ENCODE measurements at regions not wholly inside any gene's neighbourhood (a gene's known extent, or its start where the extent isn't known, plus 50 kb on each side); places are given as distances from the start of the nearest gene placed in this dataset.

DNA sequence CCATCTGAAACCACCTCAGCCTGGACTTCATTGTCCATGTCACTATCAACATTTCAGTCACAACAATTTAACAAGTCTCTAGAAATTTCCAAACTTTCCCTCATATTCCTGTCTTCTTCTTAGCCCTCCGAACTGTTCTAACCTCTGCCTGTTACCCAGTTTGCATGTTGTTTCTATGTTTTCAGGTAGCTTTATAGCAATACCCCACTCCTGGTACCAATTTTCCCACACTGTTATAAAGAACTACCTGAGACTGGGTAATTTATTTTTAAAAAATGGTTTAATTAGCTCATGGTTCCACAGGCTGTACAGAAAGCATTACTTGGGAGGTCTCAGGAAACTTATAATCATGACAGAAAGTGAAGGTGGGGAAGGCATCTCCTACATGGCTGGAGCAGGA, 679.2 kb upstream of the FRG1 start:
- TF ChIP-seq, protein P1, sequence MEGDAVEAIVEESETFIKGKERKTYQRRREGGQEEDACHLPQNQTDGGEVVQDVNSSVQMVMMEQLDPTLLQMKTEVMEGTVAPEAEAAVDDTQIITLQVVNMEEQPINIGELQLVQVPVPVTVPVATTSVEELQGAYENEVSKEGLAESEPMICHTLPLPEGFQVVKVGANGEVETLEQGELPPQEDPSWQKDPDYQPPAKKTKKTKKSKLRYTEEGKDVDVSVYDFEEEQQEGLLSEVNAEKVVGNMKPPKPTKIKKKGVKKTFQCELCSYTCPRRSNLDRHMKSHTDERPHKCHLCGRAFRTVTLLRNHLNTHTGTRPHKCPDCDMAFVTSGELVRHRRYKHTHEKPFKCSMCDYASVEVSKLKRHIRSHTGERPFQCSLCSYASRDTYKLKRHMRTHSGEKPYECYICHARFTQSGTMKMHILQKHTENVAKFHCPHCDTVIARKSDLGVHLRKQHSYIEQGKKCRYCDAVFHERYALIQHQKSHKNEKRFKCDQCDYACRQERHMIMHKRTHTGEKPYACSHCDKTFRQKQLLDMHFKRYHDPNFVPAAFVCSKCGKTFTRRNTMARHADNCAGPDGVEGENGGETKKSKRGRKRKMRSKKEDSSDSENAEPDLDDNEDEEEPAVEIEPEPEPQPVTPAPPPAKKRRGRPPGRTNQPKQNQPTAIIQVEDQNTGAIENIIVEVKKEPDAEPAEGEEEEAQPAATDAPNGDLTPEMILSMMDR (IDR thresholded peaks at IDR 0.05), result no peak
- Histone ChIP-seq H3K4me1 (ENCODE audit: insufficient read depth, low read length) (no peaks in the 10 kb centered on the region), H3K36me3 (ENCODE audit: insufficient read depth, low read length) (no peaks in the 10 kb centered on the region), H3K27me3 (ENCODE audit: control insufficient read depth in 1 of 2, insufficient read depth in 2 of 2, low read length in 2 of 2) (no peaks in the 10 kb centered on the region), H3K27ac (ENCODE audit: low read depth in 1 of 2, low read length in 2 of 2) (no peak overlapping the region), H3K9me3 (ENCODE audit: control insufficient read depth in 1 of 2, insufficient read depth in 1 of 2, low read length in 2 of 2) (peaks cover 0 to 12% of the 10 kb centered on the region in 2 experiments), H3K4me3 (ENCODE audit: low read length) (no peak overlapping the region)
- H3K27ac Mint-ChIP-seq, result no peak overlapping the region
- DNase-seq (no peak), ATAC-seq (ENCODE audit: poor library complexity) (no peak)
- no peaks in the 10 kb centered on the region for H3K36me3 Mint-ChIP-seq (ENCODE audit: low read depth)
- no peak overlapping the region for H3K4me3 Mint-ChIP-seq
- ChIA-PET CTCF (interaction anchor here (0.6 kb wide), 1 partner anchor 91 kb away, joined by 3 read pairs; no protein-coding TSS in a partner anchor), POLR2A (no interaction called here)
- intact Hi-C loops (cut with DNase I, micrococcal nuclease), result no loop called here
- no peaks in the 10 kb centered on the region for H3K27me3 Mint-ChIP-seq
- H3K4me1 Mint-ChIP-seq (ENCODE audit: low read depth), result no peaks in the 10 kb centered on the region
- H3K9me3 Mint-ChIP-seq, result peaks cover 9% of the 10 kb centered on the region

DNA sequence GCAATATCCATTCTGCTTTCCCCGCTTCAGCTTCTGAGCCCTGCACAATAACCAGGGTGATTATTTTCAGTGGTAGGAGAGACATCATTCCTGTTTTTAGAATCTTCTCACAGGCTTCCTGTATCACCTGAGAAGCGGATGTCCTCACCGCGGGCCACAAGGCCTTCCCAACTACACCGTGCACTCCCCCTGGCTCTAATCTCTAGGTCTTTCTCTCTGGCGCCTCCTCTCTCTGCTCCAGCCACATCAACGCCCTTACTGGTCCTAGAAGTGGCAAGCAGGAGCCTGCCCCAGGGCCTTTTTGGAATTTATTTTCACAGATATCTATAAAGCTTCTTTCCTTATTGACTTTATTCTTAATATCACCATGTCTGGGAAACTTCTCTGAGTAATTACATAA, 675.2 kb upstream of the FRG1 start:
- DNase-seq, result no peak
- POLR2A ChIA-PET, result no interaction called here

DNA sequence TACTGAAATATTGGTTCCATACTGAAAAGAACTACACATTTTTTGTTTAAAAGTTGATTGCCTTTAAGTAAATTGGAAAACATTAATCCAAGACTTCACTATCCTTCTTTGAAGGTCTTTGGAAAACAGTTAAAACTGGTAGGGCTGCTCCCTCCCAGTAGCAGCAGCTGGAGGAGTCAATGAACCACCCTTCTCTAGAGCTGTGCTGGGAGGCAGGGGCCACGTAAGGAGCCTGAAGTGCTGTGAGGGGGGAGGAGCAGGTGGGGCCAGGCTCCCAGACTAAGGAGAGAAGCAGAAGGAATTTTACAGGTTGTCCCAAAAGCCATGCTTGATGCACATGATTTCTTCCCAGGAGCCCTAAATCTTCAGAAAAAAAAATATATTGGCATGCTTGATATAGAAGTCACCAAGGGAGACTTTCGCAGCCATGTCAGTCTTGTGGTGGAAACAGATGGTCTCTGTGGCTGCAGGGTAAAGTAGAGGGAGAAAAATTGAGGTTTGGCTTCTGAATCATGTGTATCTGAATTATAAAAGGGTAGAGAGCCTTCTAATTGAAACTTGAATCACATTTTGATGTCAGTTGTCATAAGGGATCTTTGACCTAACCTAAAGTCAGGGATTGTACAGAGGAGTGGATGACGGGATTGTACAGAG, 673.2 kb upstream of the FRG1 start:
- DNase-seq (no peak), ATAC-seq (ENCODE audit: poor library complexity) (no peak)
- Histone ChIP-seq H3K27ac (ENCODE audit: low read depth in 1 of 2, low read length in 2 of 2) (no peak overlapping the region), H3K27me3 (ENCODE audit: control insufficient read depth in 1 of 2, insufficient read depth in 2 of 2, low read length in 2 of 2) (no peaks in the 10 kb centered on the region), H3K4me1 (ENCODE audit: insufficient read depth, low read length) (no peaks in the 10 kb centered on the region), H3K9me3 (ENCODE audit: control insufficient read depth in 1 of 2, insufficient read depth in 1 of 2, low read length in 2 of 2) (peaks cover 0 to 8% of the 10 kb centered on the region in 2 experiments), H3K36me3 (ENCODE audit: insufficient read depth, low read length) (no peaks in the 10 kb centered on the region), H3K4me3 (ENCODE audit: low read length) (no peak overlapping the region)
- ChIA-PET CTCF (no interaction called here), POLR2A (no interaction called here)
- peaks cover 5% of the 10 kb centered on the region for H3K9me3 Mint-ChIP-seq
- no peaks in the 10 kb centered on the region for H3K36me3 Mint-ChIP-seq (ENCODE audit: low read depth)
- intact Hi-C loops (cut with DNase I, micrococcal nuclease), result no loop called here
- no peak overlapping the region for H3K27ac Mint-ChIP-seq
- H3K4me3 Mint-ChIP-seq, result no peak overlapping the region
- no peaks in the 10 kb centered on the region for H3K27me3 Mint-ChIP-seq
- no peaks in the 10 kb centered on the region for H3K4me1 Mint-ChIP-seq (ENCODE audit: low read depth)
- TF ChIP-seq, protein P1 (IDR thresholded peaks at IDR 0.05), result no peak

More for the DNA sequence above, 675.2 kb upstream of the FRG1 start:
- Histone ChIP-seq H3K36me3 (ENCODE audit: insufficient read depth, low read length) (no peaks in the 10 kb centered on the region), H3K27ac (ENCODE audit: low read depth in 1 of 2, low read length in 2 of 2) (no peak overlapping the region), H3K4me3 (ENCODE audit: low read length) (no peak overlapping the region), H3K9me3 (ENCODE audit: control insufficient read depth in 1 of 2, insufficient read depth in 1 of 2, low read length in 2 of 2) (peaks cover 0 to 12% of the 10 kb centered on the region in 2 experiments), H3K4me1 (ENCODE audit: insufficient read depth, low read length) (no peaks in the 10 kb centered on the region), H3K27me3 (ENCODE audit: control insufficient read depth in 1 of 2, insufficient read depth in 2 of 2, low read length in 2 of 2) (no peaks in the 10 kb centered on the region)
- no peaks in the 10 kb centered on the region for H3K36me3 Mint-ChIP-seq (ENCODE audit: low read depth)
- TF ChIP-seq, protein P1 (IDR thresholded peaks at IDR 0.05), result no peak
- no peaks in the 10 kb centered on the region for H3K4me1 Mint-ChIP-seq (ENCODE audit: low read depth)
- H3K27ac Mint-ChIP-seq, result no peak overlapping the region
- no peak for ATAC-seq (ENCODE audit: poor library complexity)
- CTCF ChIA-PET, result no interaction called here
- intact Hi-C loops (cut with DNase I, micrococcal nuclease), result no loop called here
- no peak overlapping the region for H3K4me3 Mint-ChIP-seq
- H3K27me3 Mint-ChIP-seq, result no peaks in the 10 kb centered on the region
- H3K9me3 Mint-ChIP-seq, result peaks cover 10% of the 10 kb centered on the region

All from CD4-positive, alpha-beta T cell (primary cell).